NCI-H146 treated with DMSO at 0.1 percent for 48 hours (cell line): ENCODE measurements at regions not wholly inside any gene's neighbourhood (a gene's known extent, or its start where the extent isn't known, plus 50 kb on each side); places are given as distances from the start of the nearest gene placed in this dataset.

Source experiments
- DNase-seq: peaks from one replicate; lab custom pipeline; 2025; ENCODE audit not compliant: unreplicated experiment; lab: John Stamatoyannopoulos, UW

- no peak for DNase-seq
These were observed 150.4 kb downstream of the CEBPB start for GRCh38 chr20:50341050-50341449.

- DNase-seq: no peak
These were observed 151.4 kb downstream of the CEBPB start for GRCh38 chr20:50341880-50342637.

- no peak for DNase-seq
These were observed 152.0 kb downstream of the CEBPB start for GRCh38 chr20:50342638-50343102.

- no peak for DNase-seq
These were observed 152.5 kb downstream of the CEBPB start for GRCh38 chr20:50343125-50343489.

- no peak for DNase-seq
These were observed 153.0 kb downstream of the CEBPB start for GRCh38 chr20:50343490-50344179.

GRCh38 chr20:50344232-50345071 lies 153.8 kb downstream of the CEBPB start:
- no peak for DNase-seq

- DNase-seq: no peak
These were observed 155.2 kb downstream of the CEBPB start for GRCh38 chr20:50345712-50346373.

- no peak for DNase-seq
These were observed 156.0 kb downstream of the CEBPB start for GRCh38 chr20:50346374-50347283.

- no peak for DNase-seq
These were observed 156.8 kb downstream of the CEBPB start for GRCh38 chr20:50347284-50348063.

GRCh38 chr20:50348096-50348495 lies 157.5 kb downstream of the CEBPB start:
- no peak for DNase-seq

GRCh38 chr20:50350510-50351249 lies 159.5 kb upstream of the PTPN1 start:
- DNase-seq: no peak

- DNase-seq: no peak
These were observed 158.6 kb upstream of the PTPN1 start for GRCh38 chr20:50351541-50351940.

- no peak for DNase-seq
These were observed 156.8 kb upstream of the PTPN1 start for GRCh38 chr20:50353289-50353961.

- DNase-seq: no peak
These were observed 155.2 kb upstream of the PTPN1 start for GRCh38 chr20:50354721-50355589.

- no peak for DNase-seq
These were observed 154.3 kb upstream of the PTPN1 start for GRCh38 chr20:50355590-50356524.

- DNase-seq: no peak
These were observed 153.7 kb upstream of the PTPN1 start for GRCh38 chr20:50356525-50356885.
